Mucosa of stomach (tissue), 1 donor: ENCODE measurements at regions not wholly inside any gene's neighbourhood (a gene's known extent, or its start where the extent isn't known, plus 50 kb on each side); places are given as distances from the start of the nearest gene placed in this dataset.

Experiments used
- H3K27me3 ChIP-seq: one replicate; pipeline ENCODE4 v1.7.0; 2013; ENCODE audit warnings: mild to moderate bottlenecking, low read length; ENCODE audit not compliant: control insufficient read depth, insufficient read depth
- H3K36me3 ChIP-seq: one replicate; pipeline ENCODE4 v1.7.0; 2013; ENCODE audit warnings: low read length; ENCODE audit not compliant: control insufficient read depth, insufficient read depth
- H3K4me1 ChIP-seq: one replicate; pipeline ENCODE4 v1.7.0; 2013; ENCODE audit warnings: mild to moderate bottlenecking, low read length; ENCODE audit not compliant: control insufficient read depth, insufficient read depth
- H3K4me3 ChIP-seq: one replicate; pipeline ENCODE4 v1.7.0; 2013; ENCODE audit warnings: low read length
- H3K9ac ChIP-seq: one replicate; pipeline ENCODE4 v1.7.0; 2013; ENCODE audit warnings: mild to moderate bottlenecking, low read length, moderate library complexity
- H3K9me3 ChIP-seq: one replicate; pipeline ENCODE4 v1.7.0; 2013; ENCODE audit warnings: mild to moderate bottlenecking, low read length, moderate library complexity; ENCODE audit not compliant: control insufficient read depth
- donor health status: Pancreatic carcinoma.

DNA sequence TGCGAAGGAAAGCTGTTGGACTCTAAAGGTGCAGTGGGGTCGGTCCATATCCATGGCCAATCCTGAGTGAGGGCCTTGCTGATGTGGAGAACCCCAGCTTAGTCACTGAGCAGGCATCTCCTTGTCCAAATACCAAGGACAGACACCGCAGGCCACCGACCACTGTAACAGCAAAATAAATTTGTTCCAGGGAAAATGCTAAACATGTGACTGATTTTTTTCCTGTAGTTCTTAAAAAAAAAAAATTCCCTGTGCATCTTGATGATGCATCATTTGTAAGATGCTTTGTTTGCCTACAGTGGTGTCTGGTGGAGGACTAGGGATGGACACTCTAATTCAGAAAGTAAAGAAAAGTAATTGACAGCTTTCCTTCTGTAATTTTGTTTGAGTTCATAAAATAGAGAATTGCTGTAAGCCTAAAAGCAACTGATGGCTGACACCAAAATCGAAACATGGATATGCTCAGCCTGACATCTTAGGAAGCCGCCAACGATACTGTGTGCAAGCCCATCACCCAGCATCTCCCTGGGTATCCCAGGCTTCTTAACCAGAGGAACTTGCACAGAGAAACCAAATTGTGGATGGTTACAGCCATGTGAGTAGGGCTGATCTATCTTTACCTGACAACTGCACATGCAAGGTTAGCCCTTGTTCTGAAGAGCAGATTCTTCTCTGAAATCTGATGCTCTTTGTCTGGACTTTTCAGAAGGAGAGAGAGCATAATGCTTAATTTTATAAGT lies 188.6 kb downstream of the ARL4C start:
- Histone ChIP-seq H3K9me3 (no peaks in the 10 kb centered on the region), H3K9ac (no peak overlapping the region), H3K36me3 (no peaks in the 10 kb centered on the region), H3K4me3 (no peak overlapping the region), H3K4me1 (no peaks in the 10 kb centered on the region), H3K27me3 (no peaks in the 10 kb centered on the region)

- Histone ChIP-seq H3K4me3 (no peak overlapping the region), H3K4me1 (no peaks in the 10 kb centered on the region), H3K9me3 (no peaks in the 10 kb centered on the region), H3K9ac (no peak overlapping the region), H3K36me3 (no peaks in the 10 kb centered on the region), H3K27me3 (no peaks in the 10 kb centered on the region)
Observed at GRCh38 chr2:234307322-234307961, 189.4 kb downstream of the ARL4C start.

DNA sequence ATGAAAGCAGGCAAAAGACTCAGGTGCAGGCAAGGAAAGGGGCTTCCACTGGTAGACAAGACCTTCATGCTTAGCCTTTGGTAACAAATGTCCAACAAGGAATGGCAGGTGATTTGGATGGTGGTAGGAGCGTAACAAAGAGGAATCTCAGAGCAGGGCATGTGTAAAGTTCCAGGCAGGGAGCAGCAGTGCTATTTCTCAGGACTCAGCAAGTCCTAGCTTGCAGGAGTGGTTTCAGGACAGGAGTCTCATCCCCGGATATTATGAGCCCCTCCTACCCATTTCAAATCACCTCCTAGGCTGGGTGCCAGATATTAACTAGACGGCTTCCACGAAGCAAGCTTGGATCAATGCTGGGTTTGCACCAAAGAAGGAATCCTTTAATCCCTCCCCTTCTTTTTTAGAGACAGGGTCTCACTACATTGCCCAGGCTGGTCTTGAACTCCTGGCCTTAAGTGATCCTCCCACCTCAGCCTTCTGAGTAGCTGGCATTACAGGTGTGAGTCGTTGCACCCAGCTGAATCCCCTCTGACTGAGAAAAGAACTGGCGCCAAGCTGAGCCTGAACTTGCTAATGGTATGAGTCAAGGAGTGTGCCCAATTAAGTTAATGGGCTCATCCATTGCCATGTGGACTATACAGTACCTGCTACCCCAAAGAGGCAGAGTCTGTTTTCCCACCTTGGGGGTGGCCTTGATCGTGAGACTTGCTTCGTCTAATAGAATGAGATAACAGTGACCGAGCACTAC lies 190.3 kb downstream of the ARL4C start:
- Histone ChIP-seq H3K9ac (no peak overlapping the region), H3K27me3 (no peaks in the 10 kb centered on the region), H3K4me3 (no peak overlapping the region), H3K9me3 (no peaks in the 10 kb centered on the region), H3K4me1 (no peaks in the 10 kb centered on the region), H3K36me3 (no peaks in the 10 kb centered on the region)

DNA sequence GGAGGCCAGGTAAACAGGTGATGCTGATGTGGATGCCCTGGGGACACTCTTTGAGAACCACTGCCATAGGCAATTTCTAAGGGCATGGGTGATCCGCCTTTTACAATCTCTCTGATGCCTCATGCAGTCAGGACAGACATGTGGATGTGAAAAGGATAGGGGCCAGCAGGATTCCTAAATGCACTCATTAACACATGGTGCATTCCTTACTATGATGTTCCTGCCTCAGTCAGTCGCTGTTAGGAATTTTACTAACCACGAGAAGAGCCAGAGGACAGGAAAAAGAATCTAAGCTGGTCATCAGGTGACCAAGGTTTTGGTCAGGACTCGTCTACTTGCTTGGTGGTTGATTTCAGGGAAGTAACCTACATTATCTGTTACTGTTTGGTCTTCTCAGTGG lies 191.0 kb downstream of the ARL4C start:
- Histone ChIP-seq H3K4me1 (no peaks in the 10 kb centered on the region), H3K9me3 (no peaks in the 10 kb centered on the region)

DNA sequence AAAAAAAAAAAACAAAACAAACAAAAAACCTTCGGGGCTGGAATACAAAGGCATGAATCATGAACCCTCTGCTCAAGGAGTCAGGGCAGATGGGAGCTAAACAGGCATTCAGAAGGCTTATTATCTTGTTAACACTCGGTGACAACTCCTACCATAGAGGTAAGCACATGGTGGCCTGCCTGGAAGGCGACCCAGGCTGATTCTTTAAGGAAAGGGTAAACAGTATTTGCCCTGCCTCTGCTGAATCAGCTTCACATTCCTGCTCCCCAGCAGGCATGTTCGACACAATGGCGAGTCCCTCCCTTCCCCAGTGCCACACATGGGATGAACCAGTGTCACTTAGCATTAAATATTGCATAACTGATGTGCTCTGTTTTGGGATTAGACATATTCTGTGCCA lies 191.9 kb downstream of the ARL4C start:
- no peaks in the 10 kb centered on the region for H3K27me3 ChIP-seq
- no peak overlapping the region for H3K4me3 ChIP-seq
- H3K4me1 ChIP-seq, result no peaks in the 10 kb centered on the region
- no peaks in the 10 kb centered on the region for H3K36me3 ChIP-seq
- no peak overlapping the region for H3K9ac ChIP-seq
- H3K9me3 ChIP-seq, result no peaks in the 10 kb centered on the region

More for the DNA sequence above, 191.0 kb downstream of the ARL4C start:
- H3K9ac ChIP-seq, result no peak overlapping the region
- H3K36me3 ChIP-seq, result no peaks in the 10 kb centered on the region
- H3K4me3 ChIP-seq, result no peak overlapping the region
- no peaks in the 10 kb centered on the region for H3K27me3 ChIP-seq

- no peaks in the 10 kb centered on the region for H3K36me3 ChIP-seq
- H3K4me3 ChIP-seq, result no peak overlapping the region
- no peak overlapping the region for H3K9ac ChIP-seq
- H3K27me3 ChIP-seq, result no peaks in the 10 kb centered on the region
- H3K4me1 ChIP-seq, result no peaks in the 10 kb centered on the region
- H3K9me3 ChIP-seq, result no peaks in the 10 kb centered on the region
Observed at GRCh38 chr2:234302664-234302991, 194.3 kb downstream of the ARL4C start.

GRCh38 chr2:234300932-234301823 lies 195.7 kb downstream of the ARL4C start:
- Histone ChIP-seq H3K36me3 (no peaks in the 10 kb centered on the region), H3K27me3 (peaks cover 2% of the 10 kb centered on the region), H3K9ac (no peak overlapping the region), H3K9me3 (no peaks in the 10 kb centered on the region), H3K4me1 (no peaks in the 10 kb centered on the region), H3K4me3 (no peak overlapping the region)

- peaks cover 2% of the 10 kb centered on the region for H3K27me3 ChIP-seq
- no peaks in the 10 kb centered on the region for H3K4me1 ChIP-seq
- H3K4me3 ChIP-seq, result no peak overlapping the region
- no peaks in the 10 kb centered on the region for H3K36me3 ChIP-seq
- no peak overlapping the region for H3K9ac ChIP-seq
- no peaks in the 10 kb centered on the region for H3K9me3 ChIP-seq
Observed at GRCh38 chr2:234300391-234300925, 196.4 kb downstream of the ARL4C start.

GRCh38 chr2:234298918-234299317 lies 198.0 kb downstream of the ARL4C start:
- Histone ChIP-seq H3K36me3 (no peaks in the 10 kb centered on the region), H3K27me3 (peaks cover 2% of the 10 kb centered on the region), H3K4me1 (peaks cover 2% of the 10 kb centered on the region)

DNA sequence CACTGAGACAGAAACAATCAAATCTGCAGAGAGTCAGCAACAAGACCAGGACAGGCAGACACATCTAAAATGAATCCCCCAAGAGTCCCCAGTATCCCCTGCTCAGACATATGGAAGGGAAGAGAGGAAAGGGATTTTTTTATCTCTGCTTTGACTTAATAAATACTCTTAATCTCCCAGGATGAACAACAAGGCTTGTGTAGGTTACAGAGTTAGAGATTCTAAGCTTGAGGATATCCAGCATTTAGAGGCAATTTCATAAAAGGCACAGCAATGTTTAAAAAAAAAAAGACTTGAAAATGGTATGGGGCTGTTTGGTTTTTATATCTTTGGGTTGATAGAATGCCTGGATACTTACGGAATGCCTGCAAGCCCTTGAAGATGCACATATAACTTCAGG lies 199.9 kb downstream of the ARL4C start:
- H3K9me3 ChIP-seq, result no peaks in the 10 kb centered on the region
- no peaks in the 10 kb centered on the region for H3K36me3 ChIP-seq
- no peak overlapping the region for H3K9ac ChIP-seq
- H3K27me3 ChIP-seq, result peaks cover 2% of the 10 kb centered on the region
- no peak overlapping the region for H3K4me3 ChIP-seq
- peaks cover 11% of the 10 kb centered on the region for H3K4me1 ChIP-seq

More at GRCh38 chr2:234298918-234299317, 198.0 kb downstream of the ARL4C start:
- Histone ChIP-seq H3K9ac (no peak overlapping the region), H3K4me3 (no peak overlapping the region), H3K9me3 (no peaks in the 10 kb centered on the region)

GRCh38 chr2:234293973-234294372 lies 202.9 kb downstream of the ARL4C start:
- H3K4me3 ChIP-seq, result no peak overlapping the region
- peaks cover 2% of the 10 kb centered on the region for H3K27me3 ChIP-seq
- H3K9ac ChIP-seq, result no peak overlapping the region
- peaks cover 23% of the 10 kb centered on the region for H3K4me1 ChIP-seq
- H3K9me3 ChIP-seq, result no peaks in the 10 kb centered on the region
- no peaks in the 10 kb centered on the region for H3K36me3 ChIP-seq
